ENCODE measurements at regions not wholly inside any gene's neighbourhood (a gene's known extent, or its start where the extent isn't known, plus 50 kb on each side); places are given as distances from the start of the nearest gene placed in this dataset.

DNA sequence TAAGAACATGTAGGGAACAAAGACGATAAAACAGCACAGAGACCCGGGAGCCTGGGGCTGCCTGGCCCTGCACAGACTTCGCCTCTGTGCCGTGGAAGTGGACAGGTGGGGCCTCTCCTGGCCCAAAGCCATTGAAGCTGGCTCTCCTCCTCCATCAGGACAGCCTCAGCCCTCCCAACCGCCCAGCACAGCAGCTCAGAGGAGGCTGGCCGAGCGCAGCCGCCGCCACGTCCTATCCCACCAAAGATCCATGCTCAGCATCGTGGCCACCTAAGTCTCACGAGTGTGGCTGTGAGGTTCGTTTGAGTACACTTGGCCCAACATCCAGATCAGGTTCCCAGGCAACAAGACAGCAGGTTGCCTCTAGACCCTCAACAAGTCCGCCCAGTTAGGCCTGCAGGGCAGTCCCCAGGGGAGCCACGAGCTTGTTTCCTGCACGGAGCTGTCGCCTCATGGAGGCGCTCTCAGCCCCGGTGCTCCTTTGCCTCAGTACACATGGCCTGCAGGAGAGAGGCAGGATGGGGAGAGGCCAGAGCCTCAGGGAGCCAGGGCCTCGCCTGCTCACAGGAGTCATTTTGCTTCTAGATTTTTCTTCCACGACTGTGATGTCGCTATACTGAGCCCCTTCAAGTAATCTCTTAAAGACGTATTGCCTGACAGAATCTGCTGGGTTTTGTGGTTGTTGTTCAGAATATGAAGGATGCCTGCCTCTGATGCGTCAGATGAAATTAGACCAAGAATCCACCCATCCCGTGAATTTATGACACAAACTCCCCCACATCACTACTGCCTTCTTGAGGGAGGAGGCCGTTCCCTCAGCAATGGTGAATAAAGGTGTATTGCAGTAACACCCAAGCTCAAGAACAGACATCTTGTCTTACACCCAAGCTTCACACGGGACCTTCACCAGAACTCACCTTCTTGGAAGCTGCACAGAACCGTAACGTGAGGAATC lies 102.7 kb downstream of the RNASET2 start:
- no peak for DNase-seq (ENCODE audit: low read depth)
- TF ChIP-seq, protein P1, sequence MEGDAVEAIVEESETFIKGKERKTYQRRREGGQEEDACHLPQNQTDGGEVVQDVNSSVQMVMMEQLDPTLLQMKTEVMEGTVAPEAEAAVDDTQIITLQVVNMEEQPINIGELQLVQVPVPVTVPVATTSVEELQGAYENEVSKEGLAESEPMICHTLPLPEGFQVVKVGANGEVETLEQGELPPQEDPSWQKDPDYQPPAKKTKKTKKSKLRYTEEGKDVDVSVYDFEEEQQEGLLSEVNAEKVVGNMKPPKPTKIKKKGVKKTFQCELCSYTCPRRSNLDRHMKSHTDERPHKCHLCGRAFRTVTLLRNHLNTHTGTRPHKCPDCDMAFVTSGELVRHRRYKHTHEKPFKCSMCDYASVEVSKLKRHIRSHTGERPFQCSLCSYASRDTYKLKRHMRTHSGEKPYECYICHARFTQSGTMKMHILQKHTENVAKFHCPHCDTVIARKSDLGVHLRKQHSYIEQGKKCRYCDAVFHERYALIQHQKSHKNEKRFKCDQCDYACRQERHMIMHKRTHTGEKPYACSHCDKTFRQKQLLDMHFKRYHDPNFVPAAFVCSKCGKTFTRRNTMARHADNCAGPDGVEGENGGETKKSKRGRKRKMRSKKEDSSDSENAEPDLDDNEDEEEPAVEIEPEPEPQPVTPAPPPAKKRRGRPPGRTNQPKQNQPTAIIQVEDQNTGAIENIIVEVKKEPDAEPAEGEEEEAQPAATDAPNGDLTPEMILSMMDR (conservative IDR thresholded peaks at IDR 0.05; ENCODE audit: low read depth, low read length): no peak
- no peak overlapping the region for H3K4me3 ChIP-seq (ENCODE audit: low read length)

- no peak overlapping the region for H3K4me3 ChIP-seq (ENCODE audit: low read length)
- TF ChIP-seq, protein P1 (conservative IDR thresholded peaks at IDR 0.05; ENCODE audit: low read depth, low read length): no peak
- DNase-seq (ENCODE audit: low read depth): no peak
Observed at GRCh38 chr6:166852451-166852975, 103.8 kb downstream of the RNASET2 start.

GRCh38 chr6:166851911-166852310 lies 104.4 kb downstream of the RNASET2 start:
- H3K4me3 ChIP-seq (ENCODE audit: low read length): no peak overlapping the region
- DNase-seq (ENCODE audit: low read depth): no peak
- TF ChIP-seq, protein P1 (conservative IDR thresholded peaks at IDR 0.05; ENCODE audit: low read depth, low read length): no peak

DNA sequence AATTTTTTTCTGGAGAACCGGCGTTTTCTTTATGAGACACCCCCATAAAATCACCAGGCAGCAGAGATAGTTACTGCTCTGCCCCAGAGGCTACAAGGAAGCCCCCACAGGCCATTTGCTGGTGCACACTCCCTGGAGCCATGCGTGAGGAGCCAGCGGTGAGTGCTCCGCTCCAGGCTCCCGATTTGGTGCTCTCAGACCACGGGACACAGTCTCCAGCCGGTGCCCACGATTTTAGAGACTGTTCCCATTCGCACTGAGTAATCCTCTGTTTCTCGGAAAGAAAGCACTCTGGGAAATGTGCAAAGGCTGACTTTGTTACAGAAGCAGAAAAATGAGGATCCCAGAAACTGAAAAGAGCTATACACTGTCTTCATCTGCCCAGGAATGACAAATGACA lies 104.9 kb downstream of the RNASET2 start:
- TF ChIP-seq, protein P1 (conservative IDR thresholded peaks at IDR 0.05; ENCODE audit: low read depth, low read length): no peak
- no peak for DNase-seq (ENCODE audit: low read depth)
- no peak overlapping the region for H3K4me3 ChIP-seq (ENCODE audit: low read length)

GRCh38 chr6:166850677-166851076 lies 105.7 kb downstream of the RNASET2 start:
- no peak overlapping the region for H3K4me3 ChIP-seq (ENCODE audit: low read length)
- TF ChIP-seq, protein P1 (conservative IDR thresholded peaks at IDR 0.05; ENCODE audit: low read depth, low read length): no peak
- no peak for DNase-seq (ENCODE audit: low read depth)

- DNase-seq (ENCODE audit: low read depth): no peak
Observed at GRCh38 chr6:166849749-166850183, 106.6 kb downstream of the RNASET2 start.

More at GRCh38 chr6:166849749-166850183, 106.6 kb downstream of the RNASET2 start:
- no peak overlapping the region for H3K4me3 ChIP-seq (ENCODE audit: low read length)
- TF ChIP-seq, protein P1 (conservative IDR thresholded peaks at IDR 0.05; ENCODE audit: low read depth, low read length): no peak

Measured in retinal pigment epithelial cell (primary cell).